ENCODE measurements at regions not wholly inside any gene's neighbourhood (a gene's known extent, or its start where the extent isn't known, plus 50 kb on each side); places are given as distances from the start of the nearest gene placed in this dataset.

GRCh38 chr3:88408097-88408496 lies 258.3 kb downstream of the C3orf38 start:
- no peak for TF ChIP-seq POLR2A (IDR thresholded peaks at IDR 0.05; ENCODE audit: low read depth, low read length)
- no peak for TF ChIP-seq POLR2AphosphoS5 (IDR thresholded peaks at IDR 0.05; ENCODE audit: low read depth, low read length)
- no peak for TF ChIP-seq TAF1 (IDR thresholded peaks at IDR 0.05; ENCODE audit: low read depth, low read length)
- TF ChIP-seq POU2F2 (IDR thresholded peaks at IDR 0.05; ENCODE audit: low read depth, low read length) = no peak
- TF ChIP-seq SPI1 (IDR thresholded peaks at IDR 0.05; ENCODE audit: low read depth, low read length) = no peak

Measured in GM12891 (cell line).